Sciatic nerve (tissue), 2 donors: ENCODE measurements at regions not wholly inside any gene's neighbourhood (a gene's known extent, or its start where the extent isn't known, plus 50 kb on each side); places are given as distances from the start of the nearest gene placed in this dataset.

Experiments used
- ATAC-seq: fragments of 200-7000 bp; cut with Tn5 transposase; one replicate; pipeline ENCODE4 v1.9.1; 2020; ENCODE audit warnings: mild to moderate bottlenecking, moderate library complexity
- DNase-seq: peaks from one replicate; pipeline ENCODE4 v3.0.0-alpha.2; 2020; ENCODE audit warnings: low spot score
- intact Hi-C: fragments of 100-400 bp; cut with DNase I; formaldehyde crosslinking; loops from one replicate; pipeline ENCODE4 v1.14.2; 2022
- donor health status: DM: no; HTN: no; CAD: no.
- donor health status: DM: no; HTN: no; CAD: no.

- intact Hi-C loops, result no loop called here
- DNase-seq (no peak), ATAC-seq (no peak)
These were observed 751.0 kb downstream of the VGLL3 start for GRCh38 chr3:86239946-86240345.

- DNase-seq (no peak), ATAC-seq (no peak)
- intact Hi-C loops, result no loop called here
These were observed 756.3 kb downstream of the VGLL3 start for GRCh38 chr3:86234506-86235254.

- DNase-seq (no peak), ATAC-seq (no peak)
- intact Hi-C loops, result no loop called here
These were observed 760.2 kb downstream of the VGLL3 start for GRCh38 chr3:86230762-86231161.

- ATAC-seq, result no peak
- DNase-seq, result no peak
- intact Hi-C loops, result no loop called here
These were observed 761.2 kb downstream of the VGLL3 start for GRCh38 chr3:86229775-86230094.

- DNase-seq (no peak), ATAC-seq (no peak)
- intact Hi-C loops, result no loop called here
These were observed 761.7 kb downstream of the VGLL3 start for GRCh38 chr3:86229086-86229774.

GRCh38 chr3:86228101-86228500, 762.8 kb downstream of the VGLL3 start:
- DNase-seq (no peak), ATAC-seq (no peak)
- intact Hi-C loops, result no loop called here

- intact Hi-C loops, result no loop called here
- DNase-seq (no peak), ATAC-seq (no peak)
These were observed 765.5 kb downstream of the VGLL3 start for GRCh38 chr3:86225461-86225860.

GRCh38 chr3:86221601-86222000, 769.3 kb downstream of the VGLL3 start:
- no peak for ATAC-seq
- intact Hi-C loops, result no loop called here
- no peak for DNase-seq

- ATAC-seq (no peak), DNase-seq (no peak)
- intact Hi-C loops, result no loop called here
These were observed 782.2 kb downstream of the VGLL3 start for GRCh38 chr3:86208772-86209171.

- ATAC-seq, result no peak
- intact Hi-C loops, result no loop called here
- no peak for DNase-seq
These were observed 808.3 kb downstream of the VGLL3 start for GRCh38 chr3:86182606-86183005.

GRCh38 chr3:86180696-86181095, 810.3 kb downstream of the VGLL3 start:
- intact Hi-C loops, result no loop called here
- ATAC-seq (no peak), DNase-seq (no peak)

GRCh38 chr3:86178095-86178494, 812.9 kb downstream of the VGLL3 start:
- intact Hi-C loops, result no loop called here
- no peak for ATAC-seq
- DNase-seq, result no peak

GRCh38 chr3:86176445-86176784, 814.5 kb downstream of the VGLL3 start:
- intact Hi-C loops, result no loop called here
- no peak for DNase-seq
- no peak for ATAC-seq

- DNase-seq, result no peak
- intact Hi-C loops, result no loop called here
- no peak for ATAC-seq
These were observed 815.1 kb downstream of the VGLL3 start for GRCh38 chr3:86175593-86176444.

- ATAC-seq, result no peak
- DNase-seq, result no peak
- intact Hi-C loops, result no loop called here
These were observed 815.9 kb downstream of the VGLL3 start for GRCh38 chr3:86175051-86175536.

- intact Hi-C loops, result no loop called here
- DNase-seq (no peak), ATAC-seq (no peak)
These were observed 817.5 kb downstream of the VGLL3 start for GRCh38 chr3:86173401-86173800.

GRCh38 chr3:86168512-86168911, 822.4 kb downstream of the VGLL3 start:
- no peak for DNase-seq
- ATAC-seq, result no peak
- intact Hi-C loops, result no loop called here

GRCh38 chr3:86162521-86162920, 828.4 kb downstream of the VGLL3 start:
- DNase-seq (no peak), ATAC-seq (no peak)
- intact Hi-C loops, result no loop called here

- DNase-seq (no peak), ATAC-seq (no peak)
- intact Hi-C loops, result no loop called here
These were observed 829.5 kb downstream of the VGLL3 start for GRCh38 chr3:86161493-86161892.

GRCh38 chr3:86152620-86153019, 838.3 kb downstream of the VGLL3 start:
- no peak for ATAC-seq
- intact Hi-C loops, result no loop called here
- DNase-seq, result no peak
